ENCODE measurements at regions not wholly inside any gene's neighbourhood (a gene's known extent, or its start where the extent isn't known, plus 50 kb on each side); places are given as distances from the start of the nearest gene placed in this dataset.

GRCh38 chr4:10369517-10369916, 87.7 kb downstream of the ZNF518B start:
- TF ChIP-seq, protein P1, sequence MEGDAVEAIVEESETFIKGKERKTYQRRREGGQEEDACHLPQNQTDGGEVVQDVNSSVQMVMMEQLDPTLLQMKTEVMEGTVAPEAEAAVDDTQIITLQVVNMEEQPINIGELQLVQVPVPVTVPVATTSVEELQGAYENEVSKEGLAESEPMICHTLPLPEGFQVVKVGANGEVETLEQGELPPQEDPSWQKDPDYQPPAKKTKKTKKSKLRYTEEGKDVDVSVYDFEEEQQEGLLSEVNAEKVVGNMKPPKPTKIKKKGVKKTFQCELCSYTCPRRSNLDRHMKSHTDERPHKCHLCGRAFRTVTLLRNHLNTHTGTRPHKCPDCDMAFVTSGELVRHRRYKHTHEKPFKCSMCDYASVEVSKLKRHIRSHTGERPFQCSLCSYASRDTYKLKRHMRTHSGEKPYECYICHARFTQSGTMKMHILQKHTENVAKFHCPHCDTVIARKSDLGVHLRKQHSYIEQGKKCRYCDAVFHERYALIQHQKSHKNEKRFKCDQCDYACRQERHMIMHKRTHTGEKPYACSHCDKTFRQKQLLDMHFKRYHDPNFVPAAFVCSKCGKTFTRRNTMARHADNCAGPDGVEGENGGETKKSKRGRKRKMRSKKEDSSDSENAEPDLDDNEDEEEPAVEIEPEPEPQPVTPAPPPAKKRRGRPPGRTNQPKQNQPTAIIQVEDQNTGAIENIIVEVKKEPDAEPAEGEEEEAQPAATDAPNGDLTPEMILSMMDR (conservative IDR thresholded peaks at IDR 0.05; ENCODE audit: low read depth in 2 of 2), result no peak
- no peak for TF ChIP-seq POLR2AphosphoS5 (IDR thresholded peaks at IDR 0.05; ENCODE audit: low read depth)
- TF ChIP-seq, protein P2, sequence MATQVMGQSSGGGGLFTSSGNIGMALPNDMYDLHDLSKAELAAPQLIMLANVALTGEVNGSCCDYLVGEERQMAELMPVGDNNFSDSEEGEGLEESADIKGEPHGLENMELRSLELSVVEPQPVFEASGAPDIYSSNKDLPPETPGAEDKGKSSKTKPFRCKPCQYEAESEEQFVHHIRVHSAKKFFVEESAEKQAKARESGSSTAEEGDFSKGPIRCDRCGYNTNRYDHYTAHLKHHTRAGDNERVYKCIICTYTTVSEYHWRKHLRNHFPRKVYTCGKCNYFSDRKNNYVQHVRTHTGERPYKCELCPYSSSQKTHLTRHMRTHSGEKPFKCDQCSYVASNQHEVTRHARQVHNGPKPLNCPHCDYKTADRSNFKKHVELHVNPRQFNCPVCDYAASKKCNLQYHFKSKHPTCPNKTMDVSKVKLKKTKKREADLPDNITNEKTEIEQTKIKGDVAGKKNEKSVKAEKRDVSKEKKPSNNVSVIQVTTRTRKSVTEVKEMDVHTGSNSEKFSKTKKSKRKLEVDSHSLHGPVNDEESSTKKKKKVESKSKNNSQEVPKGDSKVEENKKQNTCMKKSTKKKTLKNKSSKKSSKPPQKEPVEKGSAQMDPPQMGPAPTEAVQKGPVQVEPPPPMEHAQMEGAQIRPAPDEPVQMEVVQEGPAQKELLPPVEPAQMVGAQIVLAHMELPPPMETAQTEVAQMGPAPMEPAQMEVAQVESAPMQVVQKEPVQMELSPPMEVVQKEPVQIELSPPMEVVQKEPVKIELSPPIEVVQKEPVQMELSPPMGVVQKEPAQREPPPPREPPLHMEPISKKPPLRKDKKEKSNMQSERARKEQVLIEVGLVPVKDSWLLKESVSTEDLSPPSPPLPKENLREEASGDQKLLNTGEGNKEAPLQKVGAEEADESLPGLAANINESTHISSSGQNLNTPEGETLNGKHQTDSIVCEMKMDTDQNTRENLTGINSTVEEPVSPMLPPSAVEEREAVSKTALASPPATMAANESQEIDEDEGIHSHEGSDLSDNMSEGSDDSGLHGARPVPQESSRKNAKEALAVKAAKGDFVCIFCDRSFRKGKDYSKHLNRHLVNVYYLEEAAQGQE (IDR thresholded peaks at IDR 0.05; ENCODE audit: unreplicated experiment), result no peak
- TF ChIP-seq EZH2 (IDR thresholded peaks at IDR 0.05; ENCODE audit: low read depth, unreplicated experiment), result no peak
- TF ChIP-seq CREB1 (CRISPR knock-in tag; IDR thresholded peaks at IDR 0.05; ENCODE audit: low read depth), result no peak
- no peak for TF ChIP-seq JUNB (IDR thresholded peaks at IDR 0.05; ENCODE audit: unreplicated experiment)

All from GM23338 (cell line).